Frontal cortex (tissue), 3 donors: ENCODE measurements at regions not wholly inside any gene's neighbourhood (a gene's known extent, or its start where the extent isn't known, plus 50 kb on each side); places are given as distances from the start of the nearest gene placed in this dataset.

ENCODE experiments used
- DNase-seq, 2 donors: peaks; one replicate each; pipeline ENCODE4 v3.0.0; 2012; ENCODE audit warnings: low spot score in 2 of 2
- FAIRE-seq: peaks from 2 replicates; lab custom pipeline; 2012; peaks lifted over from hg19 to GRCh38; lab: Jason Lieb, UNC
- donor health status: control.
- donor health status: control.
- donor health status: control.

DNA sequence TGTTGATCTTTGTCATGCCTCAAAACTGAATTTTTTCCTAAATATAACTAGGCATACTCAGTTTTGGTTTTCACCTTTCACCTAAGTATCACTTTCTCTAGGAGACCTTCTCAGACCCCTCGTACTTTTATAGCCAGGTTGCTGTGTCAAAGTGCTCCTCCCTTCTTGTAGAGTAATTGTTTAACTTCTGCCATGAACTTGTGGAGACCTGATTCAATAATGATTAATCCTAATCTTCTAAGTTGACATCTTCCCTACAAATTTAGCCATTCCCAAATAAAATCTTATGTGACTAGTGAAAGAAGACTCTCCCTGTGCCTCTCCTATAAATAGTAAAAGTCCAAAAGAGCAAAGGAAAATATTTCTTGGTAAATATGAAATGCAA lies 159.8 kb downstream of the SPATA31D1 start:
- DNase-seq = no peak
- FAIRE-seq = no peak

DNA sequence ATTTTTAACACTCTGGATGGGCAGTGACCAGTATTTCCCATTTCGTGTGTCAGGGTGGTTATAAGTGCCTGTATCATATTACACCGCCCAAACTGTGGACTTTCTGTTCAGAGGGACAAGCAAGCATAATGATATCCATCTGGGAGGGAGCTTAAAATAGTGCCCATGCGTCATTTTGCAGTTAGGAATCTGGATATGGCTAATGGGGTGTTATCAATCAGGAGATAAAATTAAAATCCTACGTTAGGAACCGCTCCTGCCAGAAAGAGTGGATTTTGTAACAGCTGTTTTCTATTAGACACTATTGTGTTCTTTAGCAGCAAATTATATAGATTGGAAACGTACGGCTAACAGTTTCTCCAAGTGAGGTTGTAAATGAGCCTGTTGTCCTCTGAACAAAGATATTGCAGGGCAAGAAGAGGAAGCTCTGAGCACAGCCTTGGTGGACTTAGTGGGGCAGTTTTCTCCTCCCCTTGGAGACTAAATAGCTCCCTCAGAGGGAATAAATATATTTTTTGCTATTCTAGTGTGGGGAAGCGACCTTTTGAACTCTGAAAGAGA lies 160.4 kb downstream of the SPATA31D1 start:
- FAIRE-seq (no peak), DNase-seq (no peak)

DNA sequence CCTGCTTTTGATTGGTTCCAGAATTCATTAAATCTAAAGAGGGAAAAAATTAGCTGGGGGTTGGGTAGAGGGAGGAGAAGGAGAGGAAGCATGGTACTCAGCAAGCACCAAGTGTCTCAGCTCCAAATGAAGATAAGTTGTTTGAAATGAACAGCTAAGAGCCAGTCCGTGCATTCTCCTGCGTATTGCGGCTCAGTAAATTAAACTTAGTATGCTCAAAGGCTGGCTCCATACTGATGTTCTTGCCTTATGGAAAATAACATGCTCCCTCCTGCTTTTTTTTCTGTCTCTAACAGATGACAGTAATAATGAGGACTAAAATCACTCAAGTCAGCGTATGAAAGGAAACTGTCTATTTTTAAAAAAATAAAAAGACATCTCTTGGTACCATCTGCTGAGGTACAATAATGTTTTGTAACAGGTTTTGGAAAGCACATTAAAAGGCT lies 161.0 kb downstream of the SPATA31D1 start:
- FAIRE-seq (no peak), DNase-seq (no peak)

DNA sequence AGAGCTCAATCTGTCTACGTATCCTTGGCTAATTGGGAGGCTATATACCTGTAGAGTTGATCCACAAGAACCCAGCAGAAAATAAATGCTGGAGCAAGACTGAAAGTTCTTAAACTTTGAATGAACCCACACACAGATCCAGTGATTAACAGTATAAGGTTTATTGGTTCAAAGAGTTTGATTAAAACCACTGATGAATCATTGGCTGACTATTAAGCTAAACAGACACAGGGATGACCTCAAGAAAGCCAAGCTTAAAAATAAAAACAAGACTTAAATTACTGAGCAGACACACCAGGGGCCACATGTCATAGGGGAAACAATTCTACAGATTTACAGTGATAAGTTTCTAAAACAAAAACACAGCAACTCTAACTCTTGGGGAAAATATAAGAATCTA lies 163.6 kb downstream of the SPATA31D1 start:
- DNase-seq = no peak
- FAIRE-seq = no peak

DNA sequence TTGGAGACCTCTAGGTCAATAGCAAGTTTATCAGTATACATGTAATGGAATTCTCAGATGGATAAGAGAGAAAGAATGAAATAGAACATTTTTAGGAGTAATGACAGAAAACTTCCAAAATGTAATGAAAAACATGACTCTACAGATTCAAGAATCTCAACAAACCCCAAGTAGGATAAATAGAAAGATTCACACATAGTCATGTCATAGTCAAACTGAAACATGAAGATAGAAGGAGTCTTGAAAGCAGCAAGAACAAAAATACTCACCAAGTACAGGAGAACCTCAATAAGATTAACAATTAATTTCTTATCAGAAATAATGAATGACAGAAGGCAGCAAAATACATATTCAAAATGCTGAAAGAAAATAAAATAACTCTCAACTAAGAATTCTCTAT lies 164.5 kb downstream of the SPATA31D1 start:
- FAIRE-seq = no peak
- no peak for DNase-seq

DNA sequence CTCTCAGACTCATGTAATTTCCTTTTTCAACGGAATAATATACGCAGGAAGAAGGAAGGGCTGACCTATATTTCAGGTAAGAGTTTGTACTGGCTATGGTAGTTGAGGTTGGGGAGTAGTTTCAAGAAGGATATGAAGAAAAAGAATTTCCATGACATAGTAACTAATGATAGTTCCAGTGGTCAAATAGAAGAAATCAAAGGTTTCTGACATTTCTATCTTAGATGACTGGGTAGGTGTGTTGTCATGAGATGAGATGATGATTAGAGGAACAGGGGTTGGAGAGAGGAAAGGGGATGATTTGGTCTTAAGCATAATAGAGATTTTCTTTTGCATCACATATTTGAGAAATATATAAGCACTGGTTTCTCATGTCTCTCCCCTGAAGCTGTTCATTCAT lies 166.0 kb downstream of the SPATA31D1 start:
- DNase-seq (no peak), FAIRE-seq (no peak)

DNA sequence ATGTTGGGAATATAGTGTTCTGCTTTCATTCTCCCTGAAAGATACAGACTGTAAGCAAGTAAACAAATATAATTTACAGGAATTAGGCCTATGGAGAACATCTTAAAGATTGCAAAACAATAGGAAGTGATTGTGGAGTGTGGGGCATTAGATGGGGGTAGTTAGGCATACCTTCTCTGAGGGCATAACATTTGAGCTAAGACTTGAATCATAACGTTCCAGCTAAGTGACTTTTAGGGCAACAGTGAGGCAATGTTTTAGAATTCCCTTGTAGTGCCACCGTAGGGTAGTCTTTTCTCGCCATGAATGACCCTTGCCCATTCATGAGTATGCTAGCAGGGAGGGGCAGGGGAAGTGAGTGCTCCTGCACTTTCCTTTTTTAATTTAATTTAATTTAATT lies 173.3 kb downstream of the SPATA31D1 start:
- no peak for DNase-seq
- no peak for FAIRE-seq

DNA sequence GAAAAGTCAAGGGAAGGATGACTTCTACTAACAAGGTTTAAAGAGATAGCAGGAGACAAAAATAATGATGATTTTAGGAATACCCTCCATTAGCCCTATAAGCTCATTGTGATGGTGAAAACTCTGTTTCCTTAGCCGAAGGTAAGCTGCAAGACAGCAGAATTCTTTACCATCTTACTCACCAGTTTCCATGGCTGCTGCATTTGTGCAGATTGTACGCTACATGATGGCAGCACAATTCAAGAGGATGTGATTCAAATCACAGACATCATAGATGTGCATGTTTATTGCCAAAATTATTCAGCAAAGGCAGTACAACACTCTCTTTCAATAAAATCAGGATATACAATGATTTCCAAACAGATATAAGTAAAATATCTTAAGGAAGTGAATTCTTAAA lies 175.6 kb downstream of the SPATA31D1 start:
- no peak for FAIRE-seq
- no peak for DNase-seq

DNA sequence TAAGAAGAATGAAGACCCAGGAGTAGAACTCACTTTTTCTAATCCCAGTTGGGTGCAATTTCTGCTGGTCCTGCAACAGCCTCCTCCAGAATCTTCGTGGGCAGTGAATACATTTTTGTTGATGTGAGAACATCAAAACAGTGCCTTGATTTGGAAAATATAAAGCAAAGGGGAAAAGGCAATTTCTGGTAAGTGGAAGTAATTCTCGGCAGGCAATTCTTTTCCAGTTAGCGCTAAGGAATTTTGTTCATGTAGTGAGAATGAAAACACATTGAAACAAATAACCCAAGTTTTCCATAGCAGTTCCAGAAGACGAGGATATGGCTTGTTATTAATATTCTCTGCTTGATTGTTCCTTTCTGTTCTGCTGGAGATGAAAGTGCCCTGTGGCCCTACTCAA lies 178.7 kb downstream of the SPATA31D1 start:
- DNase-seq (no peak), FAIRE-seq (no peak)

DNA sequence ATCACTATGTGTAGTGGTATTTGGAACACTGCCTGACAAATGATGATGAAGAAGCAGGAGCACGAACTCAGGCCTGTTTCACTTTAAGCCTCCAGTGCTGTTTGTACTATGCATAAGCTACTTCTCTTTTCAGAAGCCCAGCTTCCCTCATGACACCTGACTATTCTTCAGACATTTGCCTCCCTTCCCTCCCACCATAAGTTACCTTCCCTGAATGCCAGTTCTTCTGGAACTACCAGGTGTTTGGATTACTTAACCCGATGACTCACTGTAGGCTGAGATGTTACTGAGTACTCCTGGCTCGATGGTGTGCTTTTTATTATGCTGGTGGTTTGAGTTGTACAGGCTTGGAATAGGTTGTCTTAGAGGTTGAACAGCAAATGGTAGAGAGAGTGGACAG lies 180.0 kb downstream of the SPATA31D1 start:
- DNase-seq (no peak), FAIRE-seq (no peak)

DNA sequence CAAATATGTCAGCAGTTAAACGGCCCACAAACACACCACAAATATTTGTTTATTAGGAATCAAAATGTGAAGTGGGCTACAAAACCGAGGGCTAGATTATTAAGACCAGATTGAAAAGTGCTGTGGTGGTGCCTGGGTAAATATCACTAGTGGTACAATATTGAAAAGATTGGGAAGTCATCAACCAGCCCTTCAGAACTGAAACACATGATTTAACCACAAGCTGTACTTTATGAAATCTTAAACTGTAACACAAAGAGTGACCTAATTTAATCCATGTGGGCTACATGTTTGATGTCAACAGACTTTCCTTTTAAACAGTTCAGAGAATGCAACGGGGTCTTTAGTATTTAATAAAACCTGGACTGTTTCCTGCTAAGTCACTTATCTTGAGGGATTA lies 182.3 kb downstream of the SPATA31D1 start:
- FAIRE-seq (no peak), DNase-seq (no peak)

DNA sequence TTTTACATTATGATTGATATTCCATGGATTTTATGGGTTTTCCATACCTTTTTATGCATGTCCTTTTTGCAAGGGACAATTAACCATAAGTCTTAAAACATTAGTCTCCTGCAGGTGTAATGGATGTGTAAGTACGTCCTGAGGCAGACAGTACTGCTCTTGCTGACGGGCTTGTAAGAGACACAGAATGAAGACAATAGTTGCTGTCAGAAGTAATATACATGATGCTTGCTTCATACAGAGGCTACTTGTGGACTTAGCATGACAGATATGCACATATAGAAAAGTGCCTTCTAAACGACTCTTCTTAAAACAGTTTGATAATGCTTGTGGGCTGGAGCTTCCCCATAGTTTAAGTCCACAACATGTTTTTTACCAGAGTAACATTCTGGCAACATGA lies 182.7 kb downstream of the SPATA31D1 start:
- DNase-seq (no peak), FAIRE-seq (no peak)

DNA sequence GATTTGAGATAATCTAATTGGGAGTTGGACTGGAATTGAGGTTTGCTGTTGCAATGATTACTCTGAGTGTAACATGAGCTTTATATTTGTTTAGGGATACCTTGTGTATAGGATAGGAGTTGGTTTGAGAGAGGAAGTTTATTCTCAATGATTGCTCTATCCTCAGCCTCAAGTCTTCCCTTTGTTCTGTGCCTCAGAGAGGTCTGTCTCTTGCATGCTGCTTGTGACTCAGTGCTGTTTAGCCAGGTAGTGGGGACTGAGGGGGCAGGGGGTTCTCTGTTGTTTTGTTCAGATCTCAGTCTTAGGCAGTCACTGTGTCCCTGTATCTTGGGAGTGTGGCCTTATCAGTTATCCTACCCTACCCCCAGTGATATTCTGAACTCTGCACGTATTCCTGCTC lies 192.1 kb downstream of the SPATA31D1 start:
- DNase-seq (no peak), FAIRE-seq (no peak)

DNA sequence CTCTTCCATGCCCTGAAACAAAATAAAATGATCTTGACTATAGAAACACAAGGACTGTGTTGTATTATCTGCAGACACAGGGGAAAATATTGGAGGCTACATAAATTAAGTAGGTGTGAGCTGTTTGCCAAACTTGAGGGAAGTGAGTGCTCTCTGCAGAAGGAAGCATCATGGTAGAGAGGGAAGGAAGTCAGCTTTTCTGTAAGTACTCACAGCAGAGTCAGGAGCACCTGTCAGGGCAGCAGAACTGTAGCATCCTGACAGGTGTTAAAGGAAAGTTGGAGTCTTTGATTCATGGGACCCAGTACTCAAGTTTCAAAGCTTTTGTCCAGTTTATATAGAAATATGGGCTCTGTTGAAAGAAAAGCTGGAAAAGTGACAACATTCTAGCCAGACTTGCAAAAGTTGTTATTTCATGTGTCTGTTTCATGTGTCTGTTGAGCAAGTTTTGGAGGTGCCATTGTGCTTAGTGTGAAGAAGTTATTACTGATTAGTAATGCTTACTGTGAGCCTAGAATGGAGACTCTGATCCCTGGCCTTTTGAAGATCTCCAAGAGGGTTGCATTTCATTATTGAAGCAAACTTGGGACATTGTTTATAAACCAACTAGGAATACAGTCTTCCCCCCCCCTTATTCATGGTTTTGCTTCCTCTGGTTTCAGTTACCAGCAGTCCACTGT lies 194.7 kb downstream of the SPATA31D1 start:
- FAIRE-seq (no peak), DNase-seq (no peak)

DNA sequence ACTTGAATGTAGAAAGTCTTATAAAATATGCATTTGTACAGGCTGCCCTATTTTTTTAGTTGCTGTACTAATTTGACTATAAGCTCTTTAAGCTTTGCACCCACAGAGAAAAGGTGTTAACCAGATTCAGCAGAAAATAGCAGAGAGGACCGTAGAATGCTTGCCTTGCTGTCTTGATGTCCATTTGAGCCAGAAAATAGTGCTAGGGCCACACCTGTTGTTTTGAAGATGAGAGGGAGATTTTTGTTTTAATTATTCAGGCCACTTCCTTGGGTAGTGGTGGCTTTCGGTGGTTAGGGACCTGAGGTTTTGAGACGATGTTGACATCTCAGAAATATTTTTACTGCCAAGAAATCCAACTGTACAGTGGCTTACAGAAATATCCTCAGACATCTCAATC lies 196.0 kb downstream of the SPATA31D1 start:
- no peak for FAIRE-seq

DNA sequence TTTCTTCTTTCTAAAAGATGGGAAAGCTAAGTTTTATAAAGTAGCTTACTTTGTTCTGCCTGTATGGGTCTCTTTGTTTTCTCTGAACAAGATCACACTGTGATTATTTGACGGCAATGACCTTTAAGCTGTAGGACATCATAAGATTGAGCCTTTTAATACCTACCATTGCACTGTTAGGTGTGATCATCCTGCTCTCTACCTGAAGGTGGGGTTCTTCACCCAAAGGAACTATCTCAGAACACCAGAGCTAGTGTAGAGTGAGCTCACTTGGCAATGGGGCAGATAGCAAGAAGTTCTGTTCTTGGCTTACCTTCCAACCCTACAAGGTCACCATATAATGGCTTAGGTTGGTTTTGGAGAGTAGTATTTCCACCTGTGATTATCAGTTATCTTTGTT lies 200.2 kb downstream of the SPATA31D1 start:
- DNase-seq (no peak), FAIRE-seq (no peak)

More for the DNA sequence above, 196.0 kb downstream of the SPATA31D1 start:
- no peak for DNase-seq

DNA sequence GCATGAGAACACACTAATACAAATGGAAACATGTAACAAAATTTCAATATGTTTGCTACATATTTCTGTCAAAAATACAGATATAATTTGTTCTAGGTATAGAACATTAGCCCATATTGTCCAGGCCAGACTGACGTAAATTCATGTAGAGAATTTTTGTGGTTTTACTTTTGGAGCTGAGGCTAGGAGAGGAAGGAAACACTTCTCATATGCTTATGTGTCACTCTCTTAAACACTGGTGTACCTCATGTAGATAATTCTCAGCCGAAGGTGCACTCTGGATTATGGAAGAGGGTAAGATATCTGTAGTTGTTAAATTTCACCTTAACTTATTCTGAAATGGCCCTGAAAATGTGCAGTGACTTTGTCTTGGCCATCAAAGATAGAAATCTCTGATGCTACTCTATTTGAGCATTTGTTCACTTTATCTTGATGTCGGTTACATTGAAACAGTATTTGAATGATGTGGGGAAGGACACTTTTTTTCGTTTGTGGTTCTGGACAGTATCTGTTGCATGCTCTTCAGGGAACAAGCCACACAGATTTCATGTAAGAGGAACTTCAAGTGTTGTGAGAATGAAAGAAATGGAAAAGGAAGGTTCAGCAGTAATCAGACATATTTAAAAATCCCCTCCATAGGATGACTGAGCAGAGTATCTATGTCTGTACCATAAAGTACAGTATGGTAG lies 202.7 kb downstream of the SPATA31D1 start:
- DNase-seq = no peak
- FAIRE-seq = no peak

DNA sequence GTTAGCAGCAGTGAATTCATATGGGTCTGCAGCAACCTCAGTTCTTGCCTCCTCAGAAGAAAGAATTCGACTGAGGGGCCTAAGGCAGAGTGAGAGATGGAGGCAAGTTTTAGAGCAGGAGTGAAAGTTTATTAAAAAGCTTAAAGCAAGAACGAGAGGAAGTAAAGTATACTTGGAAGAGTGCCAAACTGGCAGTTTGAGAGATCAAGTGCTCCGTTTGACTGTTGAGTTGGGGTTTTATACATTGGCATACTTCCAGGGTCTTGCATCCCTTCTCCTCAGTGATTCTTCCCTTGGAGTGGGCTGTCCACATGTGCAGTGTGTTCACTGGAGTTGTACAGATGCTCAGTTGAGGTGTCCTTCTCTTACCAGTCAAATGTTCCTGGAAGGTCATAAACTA lies 203.6 kb downstream of the SPATA31D1 start:
- DNase-seq (no peak), FAIRE-seq (no peak)

DNA sequence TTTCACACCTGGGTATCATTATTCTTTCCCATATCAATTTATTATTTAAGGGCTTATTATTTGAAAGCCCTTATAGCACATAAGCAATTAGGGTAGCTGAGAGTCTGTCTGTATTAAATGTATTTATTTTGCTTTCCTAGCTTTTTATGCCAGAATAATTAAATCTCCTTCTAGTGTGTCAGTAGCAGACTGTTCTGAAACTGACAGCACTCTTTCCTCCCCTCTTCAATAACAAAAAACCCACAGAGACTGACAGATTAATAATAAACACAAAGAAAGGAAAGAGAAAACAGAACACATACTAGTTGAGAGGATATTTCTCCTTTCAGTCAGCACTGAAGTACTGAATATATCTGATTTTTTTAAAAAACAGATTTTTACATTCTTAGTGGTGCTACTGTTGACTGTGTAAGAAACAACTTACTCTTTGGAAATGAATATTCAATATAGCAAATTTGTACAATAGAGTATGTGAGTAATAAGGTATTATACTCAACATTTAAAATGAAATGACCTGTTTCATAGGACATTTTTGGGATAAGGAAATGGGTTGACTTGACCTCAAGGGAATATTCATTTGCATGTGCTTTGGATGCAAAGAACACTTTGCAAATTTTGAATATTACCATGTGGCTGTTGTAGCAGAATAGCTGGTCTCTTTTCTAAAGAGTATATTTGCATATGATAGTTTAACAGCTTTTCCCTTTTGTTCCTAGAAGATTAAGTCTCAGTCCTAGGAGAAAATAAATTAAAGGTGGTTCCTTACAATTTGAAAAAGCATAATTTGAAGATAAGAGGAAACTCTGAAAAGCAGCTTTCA lies 208.3 kb downstream of the SPATA31D1 start:
- no peak for FAIRE-seq
- no peak for DNase-seq

DNA sequence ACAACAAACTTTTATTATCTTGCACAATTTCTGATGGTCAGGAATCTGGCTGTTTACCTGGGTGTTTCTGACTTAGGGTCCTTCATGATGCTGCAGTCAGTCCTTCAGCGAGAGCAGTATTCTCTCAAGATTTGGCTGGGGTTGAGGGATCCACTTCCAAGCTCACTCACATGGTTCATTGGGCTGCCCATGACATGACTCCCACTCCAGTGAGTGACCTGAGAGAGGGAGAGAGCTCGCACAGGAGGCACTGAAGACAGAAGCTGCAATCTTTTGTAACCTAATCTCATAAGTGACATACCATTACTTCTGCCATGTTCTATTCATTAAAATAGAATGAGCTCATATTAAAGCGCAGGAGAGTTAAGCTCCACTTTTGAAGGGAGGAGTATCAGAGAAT lies 212.6 kb downstream of the SPATA31D1 start:
- FAIRE-seq (no peak), DNase-seq (no peak)

DNA sequence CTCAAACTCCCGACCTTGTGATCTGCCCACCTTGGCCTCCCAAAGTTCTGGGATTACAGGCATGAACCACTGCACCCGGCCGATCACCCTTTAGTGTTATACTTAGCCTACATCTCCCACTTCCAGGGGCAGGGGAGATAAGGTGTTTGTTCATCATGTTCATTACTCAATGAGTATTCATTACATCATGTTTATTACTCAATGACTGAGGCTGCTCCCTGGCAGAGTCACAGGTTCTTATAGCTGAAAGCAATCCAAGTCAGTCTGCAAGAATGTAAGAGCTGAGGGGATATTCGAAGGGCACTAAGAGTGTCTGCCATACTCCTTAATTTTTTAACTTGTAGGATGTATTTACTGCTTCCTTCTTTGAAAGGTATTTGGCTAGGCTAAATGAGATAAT lies 214.2 kb downstream of the SPATA31D1 start:
- no peak for FAIRE-seq

More for the DNA sequence above, 214.2 kb downstream of the SPATA31D1 start:
- DNase-seq = no peak
